HEK293T (cell line): ENCODE measurements at regions not wholly inside any gene's neighbourhood (a gene's known extent, or its start where the extent isn't known, plus 50 kb on each side); places are given as distances from the start of the nearest gene placed in this dataset.

Experiments
- FOXK2 ChIP-seq: fragments of 450-650 bp; IDR thresholded peaks from 2 replicates; pipeline ENCODE4 v1.6.1; 2016; ENCODE audit warnings: mild to moderate bottlenecking
- SP1 ChIP-seq: fragments of 450-650 bp; IDR thresholded peaks from 2 replicates; pipeline ENCODE4 v1.6.1; 2017

GRCh38 chr4:31114816-31115215 is 394.6 kb downstream of the PCDH7 start:
- TF ChIP-seq FOXK2 (no peak), SP1 (no peak)
